ENCODE measurements at regions not wholly inside any gene's neighbourhood (a gene's known extent, or its start where the extent isn't known, plus 50 kb on each side); places are given as distances from the start of the nearest gene placed in this dataset.
"Not testable (repeated sequence)": the region's sequence is repeated elsewhere in the genome, so short reads cannot be mapped to it uniquely, and the experiment has no call there.

- dilution Hi-C loops (cut with MboI; ENCODE audit: extremely low pct_ligation_motif_present, low sequenced_read_pairs): no loop called here
- DNase-seq (ENCODE audit: low read depth, low spot score) (no peak), FAIRE-seq (no peak)
- Histone ChIP-seq H3K4me1 (ENCODE audit: control insufficient read depth, extremely low read depth, insufficient read depth, low read length) (no peaks in the 10 kb centered on the region), H2AFZ (ENCODE audit: control insufficient read depth, low read length) (no peak overlapping the region), H3K4me2 (ENCODE audit: control insufficient read depth, extremely low read depth, insufficient read depth, low read depth, low read length) (no peak overlapping the region), H3K4me3 (ENCODE audit: control insufficient read depth in 2 of 3, extremely low read depth in 1 of 3, insufficient read depth in 2 of 3, low read depth in 1 of 3, low read length in 3 of 3) (no peak overlapping the region), H3K36me3 (ENCODE audit: control insufficient read depth in 2 of 2, extremely low read depth in 1 of 2, insufficient read depth in 2 of 2, low read length in 2 of 2) (no peaks in the 10 kb centered on the region), H3K27ac (ENCODE audit: control insufficient read depth, insufficient read depth, low read length) (no peak overlapping the region), H3K9me3 (ENCODE audit: control insufficient read depth, low read depth, low read length) (no peaks in the 10 kb centered on the region), H3K27me3 (ENCODE audit: control insufficient read depth, extremely low read depth, insufficient read depth, low read length) (no peaks in the 10 kb centered on the region), H3K9me1 (ENCODE audit: control insufficient read depth, extremely low read depth, insufficient read depth, low read length) (no peaks in the 10 kb centered on the region), H4K20me1 (ENCODE audit: control insufficient read depth, extremely low read depth, insufficient read depth, low read length) (no peaks in the 10 kb centered on the region), H3K79me2 (ENCODE audit: control insufficient read depth, insufficient read depth, low read length) (no peaks in the 10 kb centered on the region), H3K9ac (ENCODE audit: control insufficient read depth, extremely low read depth, insufficient read depth, low read length) (no peak overlapping the region)
- TF ChIP-seq CTCF (optimal IDR thresholded peaks at IDR 0.05 in 1 of 3, IDR thresholded peaks at IDR 0.05 in 1 of 3, conservative IDR thresholded peaks at IDR 0.05 in 1 of 3; ENCODE audit: extremely low read depth in 1 of 3, insufficient read depth in 2 of 3, low read length in 3 of 3) (no peak), EZH2 (IDR thresholded peaks at IDR 0.05; ENCODE audit: low read length) (no peak)
Measured at GRCh38 chr4:111960241-111960667, 185.0 kb upstream of the FAM241A start.

GRCh38 chr4:111961026-111961425 lies 184.2 kb upstream of the FAM241A start:
- DNase-seq (ENCODE audit: low read depth, low spot score); H4K20me1 ChIP-seq (ENCODE audit: control insufficient read depth, extremely low read depth, insufficient read depth, low read length); H3K9me3 ChIP-seq (ENCODE audit: control insufficient read depth, low read depth, low read length); H3K4me1 ChIP-seq (ENCODE audit: control insufficient read depth, extremely low read depth, insufficient read depth, low read length); H3K9ac ChIP-seq (ENCODE audit: control insufficient read depth, extremely low read depth, insufficient read depth, low read length); H3K9me1 ChIP-seq (ENCODE audit: control insufficient read depth, extremely low read depth, insufficient read depth, low read length); H3K4me2 ChIP-seq (ENCODE audit: control insufficient read depth, extremely low read depth, insufficient read depth, low read depth, low read length); dilution Hi-C loops (cut with MboI; ENCODE audit: extremely low pct_ligation_motif_present, low sequenced_read_pairs); H3K4me3 ChIP-seq (ENCODE audit: control insufficient read depth in 2 of 3, extremely low read depth in 1 of 3, insufficient read depth in 2 of 3, low read depth in 1 of 3, low read length in 3 of 3); H2AFZ ChIP-seq (ENCODE audit: control insufficient read depth, low read length); H3K79me2 ChIP-seq (ENCODE audit: control insufficient read depth, insufficient read depth, low read length); FAIRE-seq; H3K36me3 ChIP-seq (ENCODE audit: control insufficient read depth in 2 of 2, extremely low read depth in 1 of 2, insufficient read depth in 2 of 2, low read length in 2 of 2); H3K27me3 ChIP-seq (ENCODE audit: control insufficient read depth, extremely low read depth, insufficient read depth, low read length); H3K27ac ChIP-seq (ENCODE audit: control insufficient read depth, insufficient read depth, low read length): not testable (repeated sequence)

GRCh38 chr4:111961809-111962208 lies 183.4 kb upstream of the FAM241A start:
- no peak overlapping the region for H3K4me3 ChIP-seq (ENCODE audit: control insufficient read depth in 2 of 3, extremely low read depth in 1 of 3, insufficient read depth in 2 of 3, low read depth in 1 of 3, low read length in 3 of 3)
- H3K27ac ChIP-seq (ENCODE audit: control insufficient read depth, insufficient read depth, low read length): no peak overlapping the region
- H3K4me2 ChIP-seq (ENCODE audit: control insufficient read depth, extremely low read depth, insufficient read depth, low read depth, low read length): no peak overlapping the region
- no peak overlapping the region for H2AFZ ChIP-seq (ENCODE audit: control insufficient read depth, low read length)
- H3K4me1 ChIP-seq (ENCODE audit: control insufficient read depth, extremely low read depth, insufficient read depth, low read length): no peaks in the 10 kb centered on the region
- TF ChIP-seq CTCF (optimal IDR thresholded peaks at IDR 0.05 in 1 of 3, IDR thresholded peaks at IDR 0.05 in 1 of 3, conservative IDR thresholded peaks at IDR 0.05 in 1 of 3; ENCODE audit: extremely low read depth in 1 of 3, insufficient read depth in 2 of 3, low read length in 3 of 3) (no peak), EZH2 (IDR thresholded peaks at IDR 0.05; ENCODE audit: low read length) (no peak)
- no peaks in the 10 kb centered on the region for H3K36me3 ChIP-seq (ENCODE audit: control insufficient read depth in 2 of 2, extremely low read depth in 1 of 2, insufficient read depth in 2 of 2, low read length in 2 of 2)
- H3K9me3 ChIP-seq (ENCODE audit: control insufficient read depth, low read depth, low read length): no peaks in the 10 kb centered on the region
- no peaks in the 10 kb centered on the region for H3K9me1 ChIP-seq (ENCODE audit: control insufficient read depth, extremely low read depth, insufficient read depth, low read length)
- no peak overlapping the region for H3K9ac ChIP-seq (ENCODE audit: control insufficient read depth, extremely low read depth, insufficient read depth, low read length)
- H4K20me1 ChIP-seq (ENCODE audit: control insufficient read depth, extremely low read depth, insufficient read depth, low read length): no peaks in the 10 kb centered on the region
- DNase-seq (ENCODE audit: low read depth, low spot score) (no peak), FAIRE-seq (no peak)
- dilution Hi-C loops (cut with MboI; ENCODE audit: extremely low pct_ligation_motif_present, low sequenced_read_pairs): no loop called here
- H3K79me2 ChIP-seq (ENCODE audit: control insufficient read depth, insufficient read depth, low read length): no peaks in the 10 kb centered on the region
- H3K27me3 ChIP-seq (ENCODE audit: control insufficient read depth, extremely low read depth, insufficient read depth, low read length): no peaks in the 10 kb centered on the region

All from keratinocyte (primary cell).